ENCODE measurements at regions not wholly inside any gene's neighbourhood (a gene's known extent, or its start where the extent isn't known, plus 50 kb on each side); places are given as distances from the start of the nearest gene placed in this dataset.

DNA sequence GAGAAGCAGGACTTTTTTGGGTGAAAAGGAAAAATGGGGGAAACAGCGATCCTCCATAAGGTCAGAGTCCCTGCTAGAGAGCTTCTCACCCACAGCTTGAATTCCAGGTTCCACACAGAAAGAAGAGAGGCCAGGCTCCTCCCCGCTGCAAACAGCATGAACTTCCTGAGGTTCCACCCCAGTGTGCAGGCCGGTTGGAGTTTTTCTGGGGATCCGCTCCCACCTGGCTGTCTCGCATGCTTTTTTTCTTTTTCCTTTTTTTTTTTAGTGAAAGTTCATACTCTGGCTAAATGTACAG lies 595.1 kb upstream of the ZP4 start:
- TF ChIP-seq, protein P1, sequence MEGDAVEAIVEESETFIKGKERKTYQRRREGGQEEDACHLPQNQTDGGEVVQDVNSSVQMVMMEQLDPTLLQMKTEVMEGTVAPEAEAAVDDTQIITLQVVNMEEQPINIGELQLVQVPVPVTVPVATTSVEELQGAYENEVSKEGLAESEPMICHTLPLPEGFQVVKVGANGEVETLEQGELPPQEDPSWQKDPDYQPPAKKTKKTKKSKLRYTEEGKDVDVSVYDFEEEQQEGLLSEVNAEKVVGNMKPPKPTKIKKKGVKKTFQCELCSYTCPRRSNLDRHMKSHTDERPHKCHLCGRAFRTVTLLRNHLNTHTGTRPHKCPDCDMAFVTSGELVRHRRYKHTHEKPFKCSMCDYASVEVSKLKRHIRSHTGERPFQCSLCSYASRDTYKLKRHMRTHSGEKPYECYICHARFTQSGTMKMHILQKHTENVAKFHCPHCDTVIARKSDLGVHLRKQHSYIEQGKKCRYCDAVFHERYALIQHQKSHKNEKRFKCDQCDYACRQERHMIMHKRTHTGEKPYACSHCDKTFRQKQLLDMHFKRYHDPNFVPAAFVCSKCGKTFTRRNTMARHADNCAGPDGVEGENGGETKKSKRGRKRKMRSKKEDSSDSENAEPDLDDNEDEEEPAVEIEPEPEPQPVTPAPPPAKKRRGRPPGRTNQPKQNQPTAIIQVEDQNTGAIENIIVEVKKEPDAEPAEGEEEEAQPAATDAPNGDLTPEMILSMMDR (IDR thresholded peaks at IDR 0.05; ENCODE audit: borderline replicate concordance, extremely low read depth, low read length, poor library complexity, severe bottlenecking) = no peak
- no peak for TF ChIP-seq EZH2 (IDR thresholded peaks at IDR 0.05; ENCODE audit: borderline replicate concordance, low read depth, low read length, severe bottlenecking)

Data from DND-41 (cell line).